GM19395 (cell line): ENCODE measurements at regions not wholly inside any gene's neighbourhood (a gene's known extent, or its start where the extent isn't known, plus 50 kb on each side); places are given as distances from the start of the nearest gene placed in this dataset.

Source experiments
- ATAC-seq: cut with Tn5 transposase; IDR thresholded peaks from one replicate; pipeline ENCODE4 v1.9.1; 2021; ENCODE audit warnings: mild to moderate bottlenecking, moderate library complexity; ENCODE audit not compliant: unreplicated experiment

GRCh38 chr1:108016451-108016920, 51.5 kb upstream of the VAV3 start:
- no peak for ATAC-seq
